HL-60 (cell line): ENCODE measurements at regions not wholly inside any gene's neighbourhood (a gene's known extent, or its start where the extent isn't known, plus 50 kb on each side); places are given as distances from the start of the nearest gene placed in this dataset.

Experiments
- DNase-seq, 2 experiments: peaks; one replicate each; pipeline ENCODE4 v3.0.0-alpha.2; 2010 to 2020; ENCODE audit warnings: low read depth in 1 of 2, low spot score in 1 of 2
- H3K27ac ChIP-seq: fragments of 250-450 bp; sonication (Bioruptor Pico); replicated peaks from 2 replicates; pipeline ENCODE4 v1.5.1; 2020; ENCODE audit warnings: mild to moderate bottlenecking, moderate library complexity
- H3K27me3 ChIP-seq: fragments of 250-450 bp; sonication (Bioruptor Pico); 2 replicates; pipeline ENCODE4 v1.5.1; 2021; ENCODE audit warnings: mild to moderate bottlenecking, moderate library complexity; ENCODE audit not compliant: insufficient read depth, poor library complexity, severe bottlenecking
- H3K4me3 ChIP-seq: replicated peaks from 2 replicates; pipeline ENCODE4 v1.5.1; 2011; ENCODE audit warnings: mild to moderate bottlenecking, control low read depth, low read length; ENCODE audit not compliant: insufficient read depth
- GABPA ChIP-seq: IDR thresholded peaks from 2 replicates; pipeline ENCODE4 v1.6.1; 2012; ENCODE audit warnings: low read depth
- POLR2AphosphoS5 ChIP-seq: IDR thresholded peaks from 2 replicates; pipeline ENCODE4 v1.6.1; 2012; ENCODE audit warnings: low read depth
- SPI1 ChIP-seq: IDR thresholded peaks from 2 replicates; pipeline ENCODE4 v1.6.1; 2012; ENCODE audit warnings: low read depth, mild to moderate bottlenecking, borderline replicate concordance
- TF ChIP-seq, protein P1 (sequence below): IDR thresholded peaks from 2 replicates; pipeline ENCODE4 v1.6.1; 2012; ENCODE audit warnings: low read depth; ENCODE audit not compliant: insufficient replicate concordance
- TF ChIP-seq, protein P2 (sequence below): IDR thresholded peaks from one replicate; pipeline ENCODE4 v1.5.1; 2011; ENCODE audit warnings: low read length, control low read depth, inconsistent platforms; ENCODE audit not compliant: insufficient read depth

DNA sequence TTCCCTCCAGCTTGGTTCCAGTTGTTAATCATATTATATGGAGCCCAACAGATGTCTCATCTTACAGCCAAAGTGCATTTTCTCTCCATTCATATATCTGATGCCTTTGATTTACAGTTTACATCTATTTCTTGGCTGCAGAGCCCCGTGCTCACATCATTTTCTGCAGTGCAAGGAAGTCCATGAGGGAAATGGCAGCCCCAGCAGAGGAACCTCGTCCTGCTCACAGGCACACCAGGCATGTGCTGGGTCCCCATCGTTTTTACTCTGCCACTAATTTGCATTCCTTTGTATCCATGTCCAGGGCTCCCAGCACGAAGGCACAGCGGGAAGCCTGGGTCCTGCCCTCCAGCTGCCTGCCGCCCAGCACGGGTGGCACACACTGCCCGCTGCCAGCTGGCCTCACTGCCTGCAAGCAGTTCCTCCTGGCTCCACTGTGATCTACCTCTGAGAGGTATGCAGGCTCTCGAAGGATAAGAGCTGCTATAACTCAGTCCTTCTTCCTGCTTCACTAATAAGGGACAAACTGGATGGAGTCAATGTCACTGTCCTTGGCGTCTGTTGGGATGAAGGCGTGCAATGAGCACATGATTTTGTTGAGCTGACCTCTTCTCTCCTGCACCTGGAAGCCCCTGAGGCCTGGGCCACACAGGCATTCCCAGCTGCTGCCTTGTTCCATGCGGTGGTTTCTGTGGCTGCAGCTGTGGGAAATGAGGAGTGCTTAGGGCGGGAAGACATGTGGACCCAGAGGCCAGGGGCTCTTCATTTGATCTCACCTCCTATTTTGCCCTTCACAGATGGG lies 583.6 kb upstream of the MGMT start:
- no peak overlapping the region for H3K4me3 ChIP-seq
- DNase-seq, result no peak
- no peak overlapping the region for H3K27ac ChIP-seq
- no peaks in the 10 kb centered on the region for H3K27me3 ChIP-seq
- TF ChIP-seq, protein P1, sequence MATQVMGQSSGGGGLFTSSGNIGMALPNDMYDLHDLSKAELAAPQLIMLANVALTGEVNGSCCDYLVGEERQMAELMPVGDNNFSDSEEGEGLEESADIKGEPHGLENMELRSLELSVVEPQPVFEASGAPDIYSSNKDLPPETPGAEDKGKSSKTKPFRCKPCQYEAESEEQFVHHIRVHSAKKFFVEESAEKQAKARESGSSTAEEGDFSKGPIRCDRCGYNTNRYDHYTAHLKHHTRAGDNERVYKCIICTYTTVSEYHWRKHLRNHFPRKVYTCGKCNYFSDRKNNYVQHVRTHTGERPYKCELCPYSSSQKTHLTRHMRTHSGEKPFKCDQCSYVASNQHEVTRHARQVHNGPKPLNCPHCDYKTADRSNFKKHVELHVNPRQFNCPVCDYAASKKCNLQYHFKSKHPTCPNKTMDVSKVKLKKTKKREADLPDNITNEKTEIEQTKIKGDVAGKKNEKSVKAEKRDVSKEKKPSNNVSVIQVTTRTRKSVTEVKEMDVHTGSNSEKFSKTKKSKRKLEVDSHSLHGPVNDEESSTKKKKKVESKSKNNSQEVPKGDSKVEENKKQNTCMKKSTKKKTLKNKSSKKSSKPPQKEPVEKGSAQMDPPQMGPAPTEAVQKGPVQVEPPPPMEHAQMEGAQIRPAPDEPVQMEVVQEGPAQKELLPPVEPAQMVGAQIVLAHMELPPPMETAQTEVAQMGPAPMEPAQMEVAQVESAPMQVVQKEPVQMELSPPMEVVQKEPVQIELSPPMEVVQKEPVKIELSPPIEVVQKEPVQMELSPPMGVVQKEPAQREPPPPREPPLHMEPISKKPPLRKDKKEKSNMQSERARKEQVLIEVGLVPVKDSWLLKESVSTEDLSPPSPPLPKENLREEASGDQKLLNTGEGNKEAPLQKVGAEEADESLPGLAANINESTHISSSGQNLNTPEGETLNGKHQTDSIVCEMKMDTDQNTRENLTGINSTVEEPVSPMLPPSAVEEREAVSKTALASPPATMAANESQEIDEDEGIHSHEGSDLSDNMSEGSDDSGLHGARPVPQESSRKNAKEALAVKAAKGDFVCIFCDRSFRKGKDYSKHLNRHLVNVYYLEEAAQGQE, result no peak
- TF ChIP-seq, protein P2, sequence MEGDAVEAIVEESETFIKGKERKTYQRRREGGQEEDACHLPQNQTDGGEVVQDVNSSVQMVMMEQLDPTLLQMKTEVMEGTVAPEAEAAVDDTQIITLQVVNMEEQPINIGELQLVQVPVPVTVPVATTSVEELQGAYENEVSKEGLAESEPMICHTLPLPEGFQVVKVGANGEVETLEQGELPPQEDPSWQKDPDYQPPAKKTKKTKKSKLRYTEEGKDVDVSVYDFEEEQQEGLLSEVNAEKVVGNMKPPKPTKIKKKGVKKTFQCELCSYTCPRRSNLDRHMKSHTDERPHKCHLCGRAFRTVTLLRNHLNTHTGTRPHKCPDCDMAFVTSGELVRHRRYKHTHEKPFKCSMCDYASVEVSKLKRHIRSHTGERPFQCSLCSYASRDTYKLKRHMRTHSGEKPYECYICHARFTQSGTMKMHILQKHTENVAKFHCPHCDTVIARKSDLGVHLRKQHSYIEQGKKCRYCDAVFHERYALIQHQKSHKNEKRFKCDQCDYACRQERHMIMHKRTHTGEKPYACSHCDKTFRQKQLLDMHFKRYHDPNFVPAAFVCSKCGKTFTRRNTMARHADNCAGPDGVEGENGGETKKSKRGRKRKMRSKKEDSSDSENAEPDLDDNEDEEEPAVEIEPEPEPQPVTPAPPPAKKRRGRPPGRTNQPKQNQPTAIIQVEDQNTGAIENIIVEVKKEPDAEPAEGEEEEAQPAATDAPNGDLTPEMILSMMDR, result no peak

DNA sequence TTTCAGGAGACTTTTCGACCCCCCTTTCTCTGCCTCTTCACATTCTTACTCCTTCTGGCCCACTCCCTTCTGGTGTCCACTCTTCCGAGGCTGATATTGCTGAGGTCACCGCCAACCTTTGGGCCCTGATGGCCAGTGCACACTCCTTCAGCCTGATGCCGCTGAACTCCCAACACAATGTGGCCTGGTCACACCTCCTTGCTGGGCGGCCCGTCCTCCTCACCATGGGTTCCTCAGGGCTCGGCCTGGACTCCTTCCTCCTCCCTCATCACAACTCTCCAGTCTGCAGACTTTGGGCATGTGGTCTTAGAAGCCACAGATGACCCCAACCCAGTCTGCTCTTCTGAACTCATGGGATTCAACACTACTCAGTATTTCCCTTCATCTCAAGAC lies 583.0 kb upstream of the MGMT start:
- TF ChIP-seq SPI1, result no peak
- no peak for TF ChIP-seq POLR2AphosphoS5
- no peak for TF ChIP-seq GABPA
- TF ChIP-seq, protein P1, result no peak
- TF ChIP-seq, protein P2, result no peak
- Histone ChIP-seq H3K27me3 (no peaks in the 10 kb centered on the region), H3K27ac (no peak overlapping the region), H3K4me3 (no peak overlapping the region)
- no peak for DNase-seq

DNA sequence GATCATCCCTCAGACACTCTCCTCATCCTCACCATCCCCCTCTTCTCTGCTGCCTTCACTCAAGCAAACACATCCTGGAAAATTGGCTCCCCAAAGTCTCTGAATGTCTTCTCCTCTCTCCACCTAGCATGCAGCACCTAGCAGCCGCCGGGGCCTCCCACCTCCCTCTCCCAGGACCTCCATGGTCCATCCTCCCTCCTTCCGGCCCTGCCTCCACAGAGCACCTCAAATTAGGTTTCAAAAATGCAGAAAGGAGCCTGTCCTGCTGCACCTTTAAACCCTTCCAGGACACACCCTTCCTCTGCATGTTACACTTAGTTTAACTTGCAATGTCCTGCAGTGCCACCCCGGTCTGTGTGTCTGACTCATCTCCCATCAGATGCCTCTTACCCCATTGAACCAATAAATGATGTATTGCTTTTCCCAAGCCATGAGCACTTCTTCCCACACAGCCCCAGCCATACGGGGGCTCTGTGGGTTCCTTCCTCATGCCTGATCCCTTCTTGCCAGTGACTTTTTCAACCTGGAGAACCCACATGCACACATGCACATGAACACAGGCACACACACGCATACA lies 582.5 kb upstream of the MGMT start:
- no peak for DNase-seq
- Histone ChIP-seq H3K27ac (no peak overlapping the region), H3K27me3 (no peaks in the 10 kb centered on the region), H3K4me3 (no peak overlapping the region)
- TF ChIP-seq POLR2AphosphoS5, result no peak
- TF ChIP-seq GABPA, result no peak
- TF ChIP-seq, protein P2, result no peak
- TF ChIP-seq SPI1, result no peak
- TF ChIP-seq, protein P1, result no peak
